OCI-LY3 (cell line): ENCODE measurements at regions not wholly inside any gene's neighbourhood (a gene's known extent, or its start where the extent isn't known, plus 50 kb on each side); places are given as distances from the start of the nearest gene placed in this dataset.

ENCODE experiments used
- EZH2phosphoT487 ChIP-seq: fragments of 200-600 bp; shearing (Covaris generic); IDR thresholded peaks from 2 replicates; pipeline ENCODE4 v1.6.1; 2018; ENCODE audit warnings: antibody characterized with exemption, mixed run types, low read depth
- TF ChIP-seq, protein P1 (sequence below): fragments of 200-600, 300-600 bp; sonication (generic); IDR thresholded peaks from 2 replicates; pipeline ENCODE4 v1.5.1; 2014; ENCODE audit warnings: antibody characterized with exemption, low read length, low read depth

DNA sequence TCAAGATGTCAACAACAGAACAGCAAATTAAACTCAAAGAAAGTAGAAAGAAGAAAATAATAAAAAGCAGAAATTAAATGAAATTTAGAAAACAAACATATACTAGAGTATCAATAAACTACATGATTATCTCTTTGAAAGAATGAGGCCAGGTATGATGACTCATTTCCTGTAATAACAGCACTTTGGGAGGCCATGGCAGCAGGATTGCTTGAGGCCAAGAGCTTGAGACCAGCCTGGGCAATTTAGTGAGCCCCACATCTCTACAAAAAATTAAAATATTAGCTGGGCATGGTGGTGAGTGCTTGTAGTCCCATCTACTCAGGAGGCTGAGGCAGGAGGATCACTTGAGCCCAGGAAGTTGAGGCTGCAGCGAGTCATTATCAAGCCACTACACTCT lies 232.5 kb downstream of the RAB11FIP4 start:
- TF ChIP-seq, protein P1, sequence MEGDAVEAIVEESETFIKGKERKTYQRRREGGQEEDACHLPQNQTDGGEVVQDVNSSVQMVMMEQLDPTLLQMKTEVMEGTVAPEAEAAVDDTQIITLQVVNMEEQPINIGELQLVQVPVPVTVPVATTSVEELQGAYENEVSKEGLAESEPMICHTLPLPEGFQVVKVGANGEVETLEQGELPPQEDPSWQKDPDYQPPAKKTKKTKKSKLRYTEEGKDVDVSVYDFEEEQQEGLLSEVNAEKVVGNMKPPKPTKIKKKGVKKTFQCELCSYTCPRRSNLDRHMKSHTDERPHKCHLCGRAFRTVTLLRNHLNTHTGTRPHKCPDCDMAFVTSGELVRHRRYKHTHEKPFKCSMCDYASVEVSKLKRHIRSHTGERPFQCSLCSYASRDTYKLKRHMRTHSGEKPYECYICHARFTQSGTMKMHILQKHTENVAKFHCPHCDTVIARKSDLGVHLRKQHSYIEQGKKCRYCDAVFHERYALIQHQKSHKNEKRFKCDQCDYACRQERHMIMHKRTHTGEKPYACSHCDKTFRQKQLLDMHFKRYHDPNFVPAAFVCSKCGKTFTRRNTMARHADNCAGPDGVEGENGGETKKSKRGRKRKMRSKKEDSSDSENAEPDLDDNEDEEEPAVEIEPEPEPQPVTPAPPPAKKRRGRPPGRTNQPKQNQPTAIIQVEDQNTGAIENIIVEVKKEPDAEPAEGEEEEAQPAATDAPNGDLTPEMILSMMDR: no peak
- TF ChIP-seq EZH2phosphoT487: no peak
